Right lobe of liver (tissue), 4 donors: ENCODE measurements at regions not wholly inside any gene's neighbourhood (a gene's known extent, or its start where the extent isn't known, plus 50 kb on each side); places are given as distances from the start of the nearest gene placed in this dataset.

Source experiments
- POLR2A ChIP-seq: fragments of 450-650 bp; IDR thresholded peaks from one replicate; pipeline ENCODE4 v1.6.1; 2017; ENCODE audit warnings: antibody characterized with exemption, mild to moderate bottlenecking
- TF ChIP-seq, protein P1 (sequence below), 4 donors: fragments of 200-600 bp in 3 of 4; fragments of 450-650 bp in 1 of 4; IDR thresholded peaks; one replicate each; pipeline versions ENCODE4 v1.5.1 to v1.8.0; 2016 to 2022; ENCODE audit warnings: antibody characterized with exemption in 4 of 4, mild to moderate bottlenecking in 2 of 4
- donor health status: DM: no; HTN: no; CAD: no.
- donor health status: DM: no; HTN: no; CAD: no.
- donor health status: DM: no; HTN: yes; CAD: no.

DNA sequence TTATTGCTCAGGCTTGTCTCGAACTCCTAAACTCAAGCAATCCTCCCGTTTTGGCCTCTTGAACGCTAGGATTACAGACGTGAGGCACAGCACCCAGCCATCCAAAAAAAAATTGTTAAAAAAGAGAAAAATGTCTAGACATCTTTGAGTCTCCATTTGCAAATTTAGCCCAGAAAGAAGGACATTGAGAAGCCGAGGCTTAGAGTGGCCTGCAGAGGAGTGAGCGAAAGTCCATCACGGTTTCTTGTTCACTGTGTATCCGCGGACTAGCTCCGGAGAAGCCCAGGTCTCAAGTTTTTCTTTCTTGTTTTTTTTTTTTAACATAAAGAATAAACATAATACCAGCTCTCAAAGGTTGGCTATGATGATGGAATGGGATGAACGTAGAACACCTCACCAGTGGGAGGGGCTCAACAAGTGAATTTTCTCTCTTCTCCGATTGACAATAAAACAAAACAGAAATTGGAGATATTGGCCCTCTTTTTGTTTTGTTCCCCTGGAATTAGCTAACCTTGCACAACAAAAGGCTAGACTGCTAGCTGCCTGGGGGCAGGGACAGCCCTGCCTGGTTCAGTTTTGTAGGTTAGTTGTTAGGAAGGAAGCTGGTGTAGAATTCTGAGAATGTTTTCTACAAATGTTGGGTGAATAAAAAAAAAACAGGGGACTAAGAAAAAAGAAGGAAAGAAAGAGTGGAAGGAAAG lies 163.4 kb downstream of the MYCN start:
- TF ChIP-seq, protein P1, sequence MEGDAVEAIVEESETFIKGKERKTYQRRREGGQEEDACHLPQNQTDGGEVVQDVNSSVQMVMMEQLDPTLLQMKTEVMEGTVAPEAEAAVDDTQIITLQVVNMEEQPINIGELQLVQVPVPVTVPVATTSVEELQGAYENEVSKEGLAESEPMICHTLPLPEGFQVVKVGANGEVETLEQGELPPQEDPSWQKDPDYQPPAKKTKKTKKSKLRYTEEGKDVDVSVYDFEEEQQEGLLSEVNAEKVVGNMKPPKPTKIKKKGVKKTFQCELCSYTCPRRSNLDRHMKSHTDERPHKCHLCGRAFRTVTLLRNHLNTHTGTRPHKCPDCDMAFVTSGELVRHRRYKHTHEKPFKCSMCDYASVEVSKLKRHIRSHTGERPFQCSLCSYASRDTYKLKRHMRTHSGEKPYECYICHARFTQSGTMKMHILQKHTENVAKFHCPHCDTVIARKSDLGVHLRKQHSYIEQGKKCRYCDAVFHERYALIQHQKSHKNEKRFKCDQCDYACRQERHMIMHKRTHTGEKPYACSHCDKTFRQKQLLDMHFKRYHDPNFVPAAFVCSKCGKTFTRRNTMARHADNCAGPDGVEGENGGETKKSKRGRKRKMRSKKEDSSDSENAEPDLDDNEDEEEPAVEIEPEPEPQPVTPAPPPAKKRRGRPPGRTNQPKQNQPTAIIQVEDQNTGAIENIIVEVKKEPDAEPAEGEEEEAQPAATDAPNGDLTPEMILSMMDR (IDR thresholded peaks at IDR 0.05): no peak
- TF ChIP-seq POLR2A: no peak
